Fibroblast of the aortic adventitia (primary cell): ENCODE measurements at regions not wholly inside any gene's neighbourhood (a gene's known extent, or its start where the extent isn't known, plus 50 kb on each side); places are given as distances from the start of the nearest gene placed in this dataset.
"Not testable (repeated sequence)": the region's sequence is repeated elsewhere in the genome, so short reads cannot be mapped to it uniquely, and the experiment has no call there.

Experiments
- DNase-seq: peaks from one replicate; pipeline ENCODE4 v3.0.0-alpha.2; 2010; ENCODE audit warnings: low read depth
- H3K4me3 ChIP-seq: 2 replicates; pipeline ENCODE4 v1.5.1; 2011; ENCODE audit warnings: low read depth, mild to moderate bottlenecking, control low read depth, low read length, moderate library complexity
- CTCF ChIP-seq: IDR thresholded peaks from 2 replicates; pipeline ENCODE4 v1.5.1; 2011; ENCODE audit warnings: mild to moderate bottlenecking, low read length, control low read depth, inconsistent platforms; ENCODE audit not compliant: insufficient read depth

DNA sequence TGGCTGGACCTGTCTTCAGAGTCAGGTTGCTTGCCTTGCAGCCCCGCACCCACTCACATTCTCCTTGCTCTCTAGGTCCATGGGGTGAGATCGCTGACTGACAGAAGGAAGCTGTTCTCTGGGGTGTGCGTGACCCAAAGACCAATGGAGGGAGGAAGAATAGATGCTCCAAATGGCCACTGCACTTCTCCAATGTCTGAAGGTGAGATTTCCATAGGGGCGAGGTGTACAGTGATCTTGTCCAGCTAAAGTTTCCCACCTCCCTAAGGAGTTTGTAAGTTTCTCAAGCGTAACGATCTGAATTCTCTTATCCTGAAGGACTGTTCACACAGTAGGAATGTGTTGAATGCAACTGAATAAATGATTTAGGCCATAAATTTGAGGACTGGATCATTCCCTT, 211.9 kb upstream of the IRF2BP2 start:
- no peak for DNase-seq
- no peak overlapping the region for H3K4me3 ChIP-seq
- TF ChIP-seq CTCF = no peak

GRCh38 chr1:234820597-234820996, 210.6 kb upstream of the IRF2BP2 start:
- no peak for TF ChIP-seq CTCF
- no peak for DNase-seq
- no peak overlapping the region for H3K4me3 ChIP-seq

DNA sequence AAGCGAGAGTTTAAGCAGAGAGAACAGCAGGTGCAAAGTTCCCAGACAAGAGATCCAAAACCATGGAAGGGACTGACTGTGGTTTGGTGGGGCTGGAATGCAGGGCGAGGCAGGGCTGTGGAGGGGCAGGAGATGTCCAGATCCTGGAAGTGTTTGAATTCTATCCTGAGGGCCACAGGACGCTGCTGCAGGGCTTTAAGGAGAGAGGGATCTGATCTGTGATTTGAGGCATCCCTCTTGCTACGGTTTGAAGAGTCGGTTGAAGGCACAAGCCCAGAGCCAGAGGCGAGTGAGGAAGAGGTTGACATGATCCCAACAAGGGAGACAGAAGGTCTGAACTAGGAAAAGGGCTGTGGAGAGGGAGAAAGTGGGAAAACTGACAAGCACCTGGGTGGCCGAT, 209.9 kb upstream of the IRF2BP2 start:
- DNase-seq, H3K4me3 ChIP-seq: not testable (repeated sequence)

- not testable (repeated sequence) for H3K4me3 ChIP-seq
- peak; percentile 42 for DNase-seq
These were observed 208.0 kb upstream of the IRF2BP2 start for GRCh38 chr1:234818040-234818387.

DNA sequence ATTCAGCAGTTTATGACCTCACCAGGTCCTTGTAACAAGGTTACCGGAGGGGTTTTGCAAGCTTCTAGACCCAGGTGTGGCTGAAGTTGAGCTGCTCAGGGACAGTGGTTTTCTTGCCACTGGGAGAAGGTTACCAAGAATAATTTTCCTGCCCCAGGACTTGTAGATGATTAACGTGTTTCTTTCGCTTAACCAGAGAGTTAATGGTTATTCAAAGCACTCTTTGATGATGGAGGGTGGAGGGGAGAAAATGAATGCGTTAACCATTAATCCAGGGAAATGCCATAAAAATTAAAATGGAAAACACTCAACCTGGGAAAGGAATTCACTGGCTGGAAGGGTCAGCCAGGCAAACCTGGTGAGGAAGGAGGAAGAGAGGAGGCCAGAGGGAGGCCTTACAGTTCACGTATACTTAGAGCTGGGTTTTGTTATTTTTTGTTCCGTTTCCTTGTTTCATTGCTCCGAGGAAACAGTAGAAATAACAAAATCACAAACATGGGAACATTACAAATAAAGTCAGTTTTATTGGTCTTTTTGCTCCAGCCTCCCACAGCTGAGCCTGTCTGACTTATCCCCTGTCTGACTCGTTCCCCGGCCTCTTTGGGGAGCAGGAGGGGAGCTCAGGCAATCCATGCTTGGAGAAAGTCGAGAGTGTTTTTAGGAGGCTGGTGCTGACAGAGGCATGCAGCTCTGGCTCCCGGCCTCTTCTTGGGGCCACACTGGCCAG, 207.5 kb upstream of the IRF2BP2 start:
- not testable (repeated sequence) for H3K4me3 ChIP-seq
- peak; percentile 7 for DNase-seq

- not testable (repeated sequence) for H3K4me3 ChIP-seq
- peak; percentile 36 for DNase-seq
These were observed 206.9 kb upstream of the IRF2BP2 start for GRCh38 chr1:234816864-234817263.

GRCh38 chr1:234816186-234816851, 206.3 kb upstream of the IRF2BP2 start:
- DNase-seq = peak; percentile 65
- not testable (repeated sequence) for H3K4me3 ChIP-seq

GRCh38 chr1:234815295-234815815, 205.4 kb upstream of the IRF2BP2 start:
- not testable (repeated sequence) for DNase-seq

GRCh38 chr1:234814235-234814634, 204.3 kb upstream of the IRF2BP2 start:
- H3K4me3 ChIP-seq, DNase-seq: not testable (repeated sequence)

More at GRCh38 chr1:234815295-234815815, 205.4 kb upstream of the IRF2BP2 start:
- H3K4me3 ChIP-seq = not testable (repeated sequence)

GRCh38 chr1:234811824-234812223, 201.8 kb upstream of the IRF2BP2 start:
- peak; percentile 95 for DNase-seq
- not testable (repeated sequence) for H3K4me3 ChIP-seq

DNA sequence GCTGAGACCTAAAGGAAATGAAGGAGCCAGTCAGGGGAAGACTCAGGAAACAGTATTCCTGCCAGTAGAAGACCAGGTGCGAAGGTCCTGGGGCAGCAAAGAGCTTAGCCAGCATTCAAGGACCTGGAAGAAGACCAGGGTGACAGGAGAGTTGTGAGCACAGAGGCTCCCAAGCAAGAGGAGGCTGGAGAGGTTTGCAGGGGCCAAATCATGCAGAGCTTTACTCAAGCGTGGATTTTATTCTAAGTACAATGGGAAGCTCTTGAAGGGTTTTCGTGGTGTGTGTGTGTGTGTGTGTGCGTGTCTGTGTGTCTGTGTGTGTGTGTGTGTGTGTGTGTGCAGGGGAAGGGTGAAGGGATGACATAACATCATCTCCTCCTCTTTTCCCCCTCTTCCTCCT, 200.7 kb upstream of the IRF2BP2 start:
- not testable (repeated sequence) for DNase-seq, H3K4me3 ChIP-seq

DNA sequence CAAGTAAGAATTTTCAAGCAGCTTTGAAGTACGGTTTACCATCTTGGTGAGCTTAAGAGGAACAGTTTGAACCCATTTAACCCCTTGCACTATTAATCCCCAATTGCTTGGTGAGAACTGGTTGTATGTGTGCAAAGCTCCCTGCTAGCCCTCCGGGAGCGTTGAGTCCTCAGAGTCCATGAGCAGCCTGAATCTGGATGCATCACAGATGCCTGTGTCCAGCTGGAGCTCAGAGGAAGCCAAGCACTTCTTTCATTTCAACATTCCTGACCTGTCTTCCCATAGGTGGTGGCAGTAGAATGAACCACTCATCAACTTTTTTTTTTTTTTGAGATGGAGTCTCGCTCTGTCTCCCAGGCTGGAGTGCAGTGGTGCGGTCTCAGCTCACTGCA, 199.9 kb upstream of the IRF2BP2 start:
- H3K4me3 ChIP-seq, DNase-seq: not testable (repeated sequence)

- H3K4me3 ChIP-seq = not testable (repeated sequence)
- DNase-seq = peak; percentile 54
These were observed 199.2 kb upstream of the IRF2BP2 start for GRCh38 chr1:234808943-234809853.

DNA sequence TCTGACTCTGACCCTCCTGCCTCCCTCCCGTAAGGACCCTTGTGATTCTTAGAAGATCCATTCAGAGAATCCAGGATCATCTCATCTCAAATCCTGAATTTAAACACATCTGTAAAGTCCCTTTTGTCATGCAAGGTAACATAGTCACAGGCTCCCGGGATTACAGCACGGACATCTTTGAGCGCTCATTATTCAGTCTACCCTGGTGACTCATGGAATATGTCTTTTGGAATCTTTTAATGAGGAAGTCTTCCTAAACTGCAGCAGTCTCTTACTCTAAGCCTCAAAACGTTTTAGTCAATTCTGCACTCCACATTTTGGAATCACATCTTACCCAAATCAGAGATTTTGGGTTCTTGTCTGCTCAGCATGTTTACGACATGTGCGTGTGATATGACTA, 198.5 kb upstream of the IRF2BP2 start:
- not testable (repeated sequence) for H3K4me3 ChIP-seq, DNase-seq

GRCh38 chr1:234807705-234808104, 197.7 kb upstream of the IRF2BP2 start:
- H3K4me3 ChIP-seq, DNase-seq: not testable (repeated sequence)

GRCh38 chr1:234802586-234802985, 192.6 kb upstream of the IRF2BP2 start:
- DNase-seq, H3K4me3 ChIP-seq: not testable (repeated sequence)
